Stimulated activated CD8-positive, alpha-beta memory T cell treated with anti-CD3 and anti-CD28 coated beads, Interleukin-12 subunit alpha, Interleukin-12 subunit beta, amount 100 ng/mL, for 4 hours (primary cell): ENCODE measurements at regions not wholly inside any gene's neighbourhood (a gene's known extent, or its start where the extent isn't known, plus 50 kb on each side); places are given as distances from the start of the nearest gene placed in this dataset.
"Not testable (repeated sequence)": the region's sequence is repeated elsewhere in the genome, so short reads cannot be mapped to it uniquely, and the experiment has no call there.

Experiments used
- DNase-seq: peaks from one replicate; pipeline ENCODE4 v3.0.0-alpha.2; 2020; ENCODE audit warnings: low read depth

DNA sequence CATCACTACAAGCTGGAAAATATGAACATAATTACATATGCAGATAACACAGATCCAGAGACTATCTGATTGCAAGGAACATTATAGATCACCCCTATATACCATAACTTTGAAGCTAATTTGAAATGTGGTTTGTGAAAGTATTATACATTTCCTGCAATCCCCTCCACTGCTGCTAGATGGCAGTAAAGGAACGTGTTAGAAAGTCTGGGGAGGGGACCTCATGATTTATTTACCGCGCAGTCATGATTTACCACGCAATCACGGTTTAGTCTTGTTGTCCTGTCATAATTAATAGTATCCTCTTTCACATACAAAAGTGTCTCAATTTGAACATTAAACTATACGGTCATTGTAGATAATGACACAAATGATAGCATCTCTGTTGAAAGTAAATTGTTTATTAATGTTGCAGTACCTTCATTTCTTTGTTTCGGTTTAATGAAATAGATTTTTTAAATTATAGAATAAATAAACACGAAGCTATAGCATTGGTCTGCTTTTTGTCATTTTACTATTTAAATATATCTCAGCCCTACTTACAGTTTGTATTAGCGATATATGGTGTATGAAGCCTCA is 145.3 kb upstream of the PRSS1 start:
- DNase-seq = no peak

DNA sequence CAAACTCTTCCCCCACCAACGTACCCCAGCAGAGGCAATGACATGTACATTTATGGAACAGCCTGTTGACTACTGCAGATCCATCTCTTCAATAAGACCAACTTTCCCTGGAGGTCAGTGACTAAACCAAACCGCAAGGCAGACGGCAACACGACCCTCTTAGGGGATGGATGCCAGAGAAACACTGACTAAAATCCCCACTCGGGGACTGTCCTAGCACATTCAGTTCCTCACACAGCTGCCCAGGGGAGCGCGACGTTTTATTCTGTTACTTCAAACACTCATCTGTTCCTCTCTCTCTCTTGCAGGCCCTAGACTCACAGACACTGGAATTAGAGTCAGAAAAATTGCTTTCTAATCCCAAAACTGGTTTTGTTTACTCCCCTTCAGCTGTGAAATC is 146.5 kb upstream of the PRSS1 start:
- DNase-seq = no peak

DNA sequence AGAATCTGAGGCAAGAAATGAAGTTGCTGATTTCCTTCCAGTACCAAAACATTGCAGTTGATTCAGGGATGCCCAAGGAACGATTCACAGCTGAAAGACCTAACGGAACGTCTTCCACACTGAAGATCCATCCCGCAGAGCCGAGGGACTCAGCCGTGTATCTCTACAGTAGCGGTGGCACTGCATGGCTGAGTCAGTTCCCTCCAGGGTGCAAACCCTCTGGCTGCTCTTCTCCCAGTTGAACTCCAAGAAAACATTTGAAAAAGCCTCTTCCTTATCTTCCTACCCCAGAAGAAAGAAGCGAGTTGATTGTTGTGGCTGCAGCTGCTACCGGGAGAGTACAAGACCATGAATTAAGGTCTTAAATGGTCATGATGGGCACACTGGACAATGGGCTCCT is 147.1 kb upstream of the PRSS1 start:
- DNase-seq = no peak

DNA sequence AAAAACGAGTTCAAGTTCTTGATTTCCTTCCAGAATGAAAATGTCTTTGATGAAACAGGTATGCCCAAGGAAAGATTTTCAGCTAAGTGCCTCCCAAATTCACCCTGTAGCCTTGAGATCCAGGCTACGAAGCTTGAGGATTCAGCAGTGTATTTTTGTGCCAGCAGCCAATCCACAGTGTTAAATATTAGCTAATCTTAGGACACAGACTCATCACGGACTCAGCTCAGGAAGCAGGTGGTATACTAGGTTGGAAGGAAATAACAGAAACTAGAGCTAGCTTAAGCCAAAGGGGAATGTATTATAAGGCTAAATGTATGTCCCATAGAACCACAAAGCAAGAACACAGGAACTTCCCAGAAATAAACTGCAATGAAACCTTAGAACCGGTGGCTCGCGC is 151.0 kb upstream of the PRSS1 start:
- DNase-seq = no peak

DNA sequence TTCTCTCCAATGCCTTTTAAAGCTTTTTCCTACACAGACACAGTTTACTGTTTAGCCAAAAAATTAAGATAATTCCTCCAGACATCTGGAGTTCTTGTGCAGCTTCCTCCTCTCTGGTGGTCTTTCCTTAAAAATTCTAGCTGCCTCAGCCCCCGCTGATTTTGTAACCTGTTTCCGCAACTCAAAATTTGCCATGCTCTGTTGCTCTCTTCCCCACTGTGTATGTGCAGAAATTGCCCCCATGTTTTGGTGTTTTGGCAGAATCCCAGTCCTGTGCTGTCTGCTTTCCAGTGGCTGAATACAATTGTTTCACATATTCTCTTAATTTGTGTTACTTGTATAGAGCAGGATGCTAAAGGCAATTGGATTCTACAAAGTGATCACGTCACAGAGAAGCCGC is 151.7 kb upstream of the PRSS1 start:
- no peak for DNase-seq

DNA sequence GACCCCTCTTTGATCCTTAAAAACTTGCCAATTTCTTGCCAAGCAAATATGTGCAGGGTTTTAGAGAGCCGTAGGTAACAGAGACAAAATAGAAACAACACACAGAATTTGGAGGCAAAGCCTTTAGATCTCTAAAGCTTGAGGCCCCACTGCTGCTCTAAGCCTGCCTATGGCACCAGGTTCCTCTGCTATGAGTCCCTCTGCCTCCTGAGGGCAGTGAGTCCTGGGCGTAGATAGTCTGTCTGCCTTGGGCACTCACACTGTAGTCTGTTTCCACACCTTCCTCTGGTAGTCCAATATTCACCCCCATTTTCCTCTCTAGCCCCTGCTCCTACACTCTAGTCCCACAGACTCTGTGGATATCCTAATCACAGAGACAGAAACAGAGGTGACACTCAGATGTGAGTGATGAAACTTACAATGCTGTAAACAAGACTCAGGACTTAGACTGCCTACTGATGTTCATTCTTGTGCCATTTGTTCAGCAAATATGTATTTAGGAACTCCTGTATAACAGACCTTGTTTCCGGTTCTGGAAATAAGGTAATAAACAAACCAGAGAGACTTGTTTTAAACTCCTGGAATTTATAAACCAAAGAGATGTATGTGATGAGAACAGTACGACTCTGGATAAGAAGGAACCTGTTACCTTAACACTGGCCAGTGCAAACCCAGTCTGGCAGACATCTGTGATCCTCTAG is 153.3 kb upstream of the PRSS1 start:
- DNase-seq = no peak

DNA sequence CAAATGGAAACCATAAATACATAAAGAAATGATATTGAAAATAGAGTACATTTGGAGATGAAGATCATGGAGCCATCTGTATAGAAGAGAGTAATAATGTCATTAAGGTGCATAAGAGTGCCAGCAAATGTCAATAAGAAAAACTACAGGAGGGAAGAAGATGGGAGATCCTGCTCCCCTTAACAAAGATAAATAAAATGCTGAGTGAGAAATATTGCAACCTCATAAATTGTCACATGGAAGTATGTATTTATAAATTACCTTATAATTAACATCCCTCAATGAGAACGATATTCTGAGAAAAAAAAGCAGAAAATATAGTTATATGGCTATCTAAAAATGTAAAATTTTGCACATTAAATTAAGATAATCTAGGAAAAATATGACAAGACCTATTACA is 155.2 kb upstream of the PRSS1 start:
- no peak for DNase-seq

DNA sequence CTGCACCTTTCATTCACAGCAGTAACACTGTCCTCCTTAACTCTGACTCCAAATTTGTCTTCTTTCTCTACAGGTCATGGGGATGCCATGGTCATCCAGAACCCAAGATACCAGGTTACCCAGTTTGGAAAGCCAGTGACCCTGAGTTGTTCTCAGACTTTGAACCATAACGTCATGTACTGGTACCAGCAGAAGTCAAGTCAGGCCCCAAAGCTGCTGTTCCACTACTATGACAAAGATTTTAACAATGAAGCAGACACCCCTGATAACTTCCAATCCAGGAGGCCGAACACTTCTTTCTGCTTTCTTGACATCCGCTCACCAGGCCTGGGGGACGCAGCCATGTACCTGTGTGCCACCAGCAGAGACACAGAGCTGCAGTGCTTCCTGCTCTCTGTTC is 156.2 kb upstream of the PRSS1 start:
- DNase-seq = no peak

DNA sequence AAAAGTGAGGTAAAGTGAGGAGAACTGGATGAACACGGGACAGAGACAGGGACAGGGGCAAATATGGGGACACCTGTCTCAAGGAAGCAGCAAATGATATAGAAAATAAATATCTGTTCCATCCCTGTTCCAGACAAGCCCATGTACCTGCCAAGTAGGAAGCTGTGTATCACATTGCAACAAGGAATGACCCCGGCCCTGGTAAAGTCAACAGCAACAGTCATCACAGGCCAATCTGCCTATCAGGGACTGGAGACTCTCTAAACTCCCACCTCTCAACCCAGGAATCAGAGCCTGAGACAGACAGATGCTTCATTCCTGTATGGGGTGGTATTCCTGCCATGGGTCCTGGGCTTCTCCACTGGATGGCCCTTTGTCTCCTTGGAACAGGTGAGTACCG is 156.6 kb upstream of the PRSS1 start:
- no peak for DNase-seq

DNA sequence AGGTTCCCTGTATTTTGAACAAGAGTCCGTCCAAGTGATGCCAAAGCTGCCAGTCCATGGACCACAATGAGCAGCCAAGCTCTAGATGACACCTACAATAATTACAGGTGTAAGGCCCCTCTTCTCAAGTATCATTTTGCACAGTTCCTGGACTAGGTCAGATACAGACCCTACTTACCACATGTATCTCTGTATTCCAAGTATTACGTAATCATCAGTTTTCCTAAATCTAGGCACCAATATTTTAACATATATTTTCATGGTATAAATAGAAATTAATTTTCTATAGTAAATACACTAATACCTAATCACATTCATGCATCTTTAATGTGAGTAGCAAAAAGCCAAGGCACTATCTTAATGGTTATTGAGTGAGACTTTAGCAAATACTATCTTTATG is 157.0 kb upstream of the PRSS1 start:
- DNase-seq = no peak

DNA sequence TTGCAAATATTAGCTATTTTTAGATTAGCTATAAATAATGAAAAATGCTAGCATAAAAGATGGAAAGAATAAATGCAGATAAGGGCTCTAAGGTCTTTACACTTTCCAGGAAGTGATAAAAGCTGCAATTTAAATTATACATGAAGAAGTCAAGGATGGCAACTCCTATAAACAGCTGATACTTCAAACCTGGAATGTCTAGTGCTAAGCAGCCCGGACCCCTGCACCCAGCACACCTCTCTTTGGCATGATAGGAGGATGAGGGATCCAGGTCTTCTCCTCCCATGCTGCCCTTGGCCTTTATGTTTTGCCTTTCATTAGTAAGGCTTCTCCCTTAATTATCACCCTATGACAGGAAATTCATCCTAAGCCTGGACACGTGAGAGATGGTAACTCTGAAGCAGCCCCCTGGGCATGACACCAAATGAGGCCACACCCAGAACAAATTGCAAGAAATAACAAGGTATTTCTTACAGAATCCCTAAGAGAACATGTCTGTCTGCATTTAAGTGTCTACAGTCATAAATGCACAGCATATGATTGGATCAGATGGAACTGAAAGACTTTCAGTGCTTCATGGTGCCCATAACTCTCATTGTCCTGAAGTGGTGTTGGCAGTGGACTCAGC is 158.3 kb upstream of the PRSS1 start:
- DNase-seq = no peak

DNA sequence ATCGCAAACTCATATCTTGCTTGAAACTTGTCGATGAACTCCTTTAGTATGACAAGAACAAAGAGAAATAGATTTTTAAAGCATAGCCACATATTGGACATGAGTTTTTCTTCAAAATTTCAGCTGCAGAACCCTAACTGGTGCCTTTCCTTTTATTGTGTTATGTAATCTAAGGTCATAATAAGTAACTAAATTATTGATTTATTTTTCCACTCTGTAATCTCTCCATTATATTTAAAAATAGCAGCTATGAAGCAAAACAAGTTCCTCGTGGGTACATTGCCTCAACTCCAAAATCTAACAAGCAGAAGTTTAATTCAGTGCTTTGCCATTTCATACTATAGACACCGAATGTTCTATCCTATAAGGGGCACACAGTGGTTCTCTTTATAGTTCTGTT is 159.2 kb upstream of the PRSS1 start:
- DNase-seq = no peak

DNA sequence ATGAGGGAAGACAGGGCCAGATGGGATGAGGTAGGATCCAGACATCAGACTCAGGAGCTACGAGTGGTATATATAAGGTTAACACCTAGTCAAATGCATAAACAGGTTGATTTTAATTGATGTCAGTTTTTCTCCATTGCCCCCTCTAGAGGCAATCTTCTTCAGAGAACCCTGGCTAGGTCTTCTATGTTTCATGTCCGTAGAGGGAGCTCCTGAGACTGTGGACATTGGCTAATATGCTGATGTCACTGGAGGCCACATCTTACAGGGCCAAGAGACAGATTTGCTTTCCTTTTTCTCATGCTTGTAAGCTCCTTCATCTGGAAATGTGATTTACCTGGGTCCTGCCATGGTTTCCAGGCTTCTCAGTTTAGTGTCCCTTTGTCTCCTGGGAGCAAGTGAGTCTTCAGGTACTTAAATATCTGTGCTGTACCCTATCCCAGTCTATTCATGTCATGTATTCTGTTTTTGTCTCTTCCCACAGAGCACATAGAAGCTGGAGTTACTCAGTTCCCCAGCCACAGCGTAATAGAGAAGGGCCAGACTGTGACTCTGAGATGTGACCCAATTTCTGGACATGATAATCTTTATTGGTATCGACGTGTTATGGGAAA is 161.6 kb upstream of the PRSS1 start:
- DNase-seq = no peak

DNA sequence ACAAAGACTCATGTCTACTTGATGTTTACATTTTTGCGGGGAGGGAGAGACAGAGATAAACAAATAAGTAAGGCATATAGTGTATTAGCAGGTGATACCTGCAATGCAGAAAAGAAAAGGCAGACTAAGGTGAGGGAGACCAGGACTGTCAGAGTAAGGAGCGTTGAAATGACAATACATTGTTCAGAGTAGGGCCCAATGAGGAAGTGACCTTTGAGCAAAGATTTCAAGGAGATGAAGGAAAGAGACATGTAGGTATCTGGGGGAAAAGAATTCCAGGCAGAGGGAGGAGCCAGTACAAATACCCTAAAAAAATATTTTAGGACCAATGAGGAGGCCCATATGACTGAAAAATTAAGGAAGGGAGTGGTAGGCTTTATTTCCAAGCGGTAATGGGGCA is 162.7 kb upstream of the PRSS1 start:
- DNase-seq = no peak

DNA sequence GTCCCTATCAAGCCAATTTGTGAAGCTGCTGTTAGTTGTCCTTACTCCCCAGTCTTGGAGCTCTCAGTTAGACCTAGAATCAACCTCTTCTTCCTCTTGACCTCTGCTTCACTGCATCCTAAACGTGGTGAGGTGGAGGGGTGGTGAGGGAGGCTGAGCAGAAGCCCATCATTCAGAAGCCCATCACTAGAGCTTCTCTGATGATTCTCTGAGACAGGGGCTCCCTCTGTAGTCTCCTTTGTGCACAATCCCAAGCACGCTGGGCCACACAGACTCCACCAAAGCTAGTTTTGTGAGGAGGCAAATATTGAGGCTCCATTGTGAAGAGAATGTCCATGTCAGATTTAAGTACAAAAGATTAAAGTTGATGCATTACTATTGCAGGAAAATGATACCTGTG is 163.8 kb upstream of the PRSS1 start:
- no peak for DNase-seq

DNA sequence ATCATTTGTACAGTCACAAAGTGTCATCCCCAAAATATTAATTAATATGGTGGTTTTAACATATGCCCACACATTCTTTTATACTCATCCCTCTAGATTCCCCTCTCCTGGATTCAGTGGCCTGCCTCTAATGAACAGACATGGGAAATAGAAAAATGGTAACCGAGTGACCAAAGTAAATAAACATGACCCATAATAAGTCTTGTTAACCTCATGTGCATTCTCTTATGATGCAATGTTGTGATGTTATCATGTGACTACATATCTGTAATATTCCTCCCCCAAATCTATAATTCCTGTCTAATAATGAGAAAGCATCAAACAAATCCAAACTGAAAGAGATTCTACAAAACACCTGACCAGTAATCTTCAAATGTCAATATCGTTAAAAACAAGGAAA is 164.5 kb upstream of the PRSS1 start:
- DNase-seq = no peak

DNA sequence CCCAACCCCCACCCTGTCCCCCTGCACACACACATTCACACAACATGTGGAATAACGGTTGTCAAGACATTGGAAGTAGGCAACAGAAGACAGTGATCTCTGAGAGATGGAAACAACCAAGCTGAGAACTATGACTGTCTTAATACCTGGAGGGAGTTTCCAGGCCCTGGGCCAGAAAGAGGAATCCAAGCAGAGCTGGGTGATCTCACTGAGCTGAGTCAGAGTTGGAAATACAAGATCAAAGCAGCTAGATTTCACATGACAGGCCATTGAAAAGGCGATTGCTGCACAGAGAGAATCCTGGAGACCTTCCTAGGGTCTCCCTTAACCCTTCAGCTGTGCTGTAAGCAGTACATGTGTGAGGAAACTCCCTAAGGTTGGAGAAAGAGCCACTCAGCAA is 165.8 kb upstream of the PRSS1 start:
- DNase-seq = no peak

DNA sequence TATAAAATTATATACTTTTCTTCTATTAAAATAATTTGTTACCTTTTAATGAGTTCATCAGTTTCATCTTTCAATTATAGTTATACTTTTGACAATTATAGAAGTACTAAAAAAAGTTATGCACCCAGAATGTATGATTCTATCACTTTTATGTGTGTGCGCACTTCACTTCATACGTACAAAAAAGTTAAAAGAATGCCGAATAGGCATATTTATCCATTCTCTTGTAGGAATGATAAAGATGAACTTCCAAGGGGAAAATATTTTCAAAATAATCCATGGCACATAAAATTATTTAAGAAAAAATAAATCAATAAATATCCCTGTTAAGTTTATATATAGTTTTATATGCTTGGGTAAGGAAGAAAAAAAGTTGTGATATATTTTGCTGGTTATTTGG is 166.9 kb upstream of the PRSS1 start:
- no peak for DNase-seq

DNA sequence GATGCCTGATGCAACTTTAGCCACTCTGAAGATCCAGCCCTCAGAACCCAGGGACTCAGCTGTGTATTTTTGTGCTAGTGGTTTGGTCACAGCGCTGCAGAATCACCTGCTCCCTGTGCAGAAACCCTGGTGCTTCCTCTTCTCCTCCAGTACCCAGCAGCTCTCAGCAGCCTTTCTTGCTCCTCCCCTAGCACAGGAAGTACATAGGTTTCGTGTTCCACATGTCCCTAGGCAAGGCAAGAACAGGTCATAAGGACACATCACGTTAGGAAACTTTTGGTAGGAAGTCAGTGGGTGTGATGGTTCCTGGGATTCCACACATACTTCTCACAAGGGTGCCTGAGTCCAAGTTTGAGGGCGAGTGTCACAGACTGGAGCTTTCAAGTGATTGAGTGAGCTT is 167.9 kb upstream of the PRSS1 start:
- no peak for DNase-seq

DNA sequence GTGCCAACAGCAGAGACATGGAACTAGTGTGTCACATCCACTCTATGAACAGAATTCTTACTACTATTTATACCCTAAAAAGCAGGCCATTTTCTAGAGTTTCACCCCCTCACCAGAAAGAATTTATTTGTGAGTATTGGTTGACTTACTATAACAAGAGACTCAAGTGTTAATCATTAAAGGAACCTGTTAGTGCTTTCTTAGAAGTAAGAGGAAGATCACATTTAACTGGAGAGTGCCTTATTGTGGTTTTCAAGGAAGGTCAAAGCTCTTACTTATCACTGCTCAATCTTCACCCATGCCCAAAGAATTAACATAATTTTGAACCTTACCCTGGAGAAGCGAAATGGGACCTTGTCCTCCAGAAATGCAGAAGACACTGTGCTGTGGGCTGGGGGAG is 169.3 kb upstream of the PRSS1 start:
- DNase-seq = no peak

DNA sequence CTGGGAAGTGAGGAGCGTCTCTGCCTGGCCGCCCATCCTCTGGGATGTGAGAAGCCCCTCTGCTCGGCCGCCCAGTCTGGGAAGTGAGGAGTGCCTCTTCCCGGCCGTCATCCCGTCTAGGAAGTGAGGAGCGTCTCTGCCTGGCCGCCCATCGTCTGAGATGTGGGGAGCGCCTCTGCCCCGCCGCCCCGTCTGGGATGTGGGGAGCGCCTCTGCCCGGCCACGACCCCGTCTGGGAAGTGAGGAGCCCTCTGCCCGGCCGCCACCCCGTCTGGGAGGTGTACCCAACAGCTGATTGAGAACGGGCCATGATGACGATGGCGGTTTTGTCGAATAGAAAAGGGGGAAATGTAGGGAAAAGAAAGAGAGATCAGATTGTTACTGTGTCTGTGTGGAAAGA is 173.9 kb upstream of the PRSS1 start:
- DNase-seq = not testable (repeated sequence)

DNA sequence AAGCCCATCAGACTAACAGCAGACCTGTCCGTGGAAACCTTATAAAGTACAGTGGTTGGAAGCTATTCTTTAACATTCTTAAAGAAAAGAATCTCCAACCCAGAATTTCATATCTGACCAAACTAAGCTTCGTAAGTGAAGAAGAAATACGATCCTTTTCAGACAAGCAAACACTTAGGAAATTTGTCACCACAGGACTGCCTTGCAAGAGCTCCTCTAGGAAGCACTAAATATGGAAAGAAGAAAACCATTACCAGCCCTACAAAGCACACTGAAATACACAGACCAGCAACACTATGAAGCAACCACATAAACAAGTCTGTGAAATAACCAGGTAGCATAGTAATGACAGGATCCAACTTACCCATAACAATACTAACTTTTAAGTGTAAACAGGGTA is 177.7 kb upstream of the PRSS1 start:
- DNase-seq = no peak

DNA sequence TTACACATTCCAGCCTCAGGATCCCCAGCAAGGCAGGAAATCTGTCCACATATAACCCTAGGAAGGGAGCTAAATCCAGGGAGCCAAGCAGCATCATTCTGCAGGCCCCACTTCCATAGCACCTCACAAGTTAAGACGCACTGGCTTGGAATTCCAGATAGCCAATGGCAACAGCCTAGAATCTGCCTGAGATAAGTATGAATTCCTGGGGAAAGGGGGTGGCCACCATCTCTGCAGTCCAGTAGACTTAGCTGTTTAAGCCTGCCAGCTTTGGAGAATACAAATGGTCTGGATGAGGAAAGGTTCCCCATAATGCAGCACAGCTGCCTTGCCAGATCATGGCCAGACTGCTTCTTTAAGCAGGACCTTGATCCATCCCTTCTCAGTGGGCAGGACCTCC is 179.4 kb upstream of the PRSS1 start:
- DNase-seq = no peak
